Stimulated activated naive CD4-positive, alpha-beta T cell treated with Interleukin-2 at 50 U/mL for 16 hours (primary cell): ENCODE measurements at regions not wholly inside any gene's neighbourhood (a gene's known extent, or its start where the extent isn't known, plus 50 kb on each side); places are given as distances from the start of the nearest gene placed in this dataset.

Experiments
- DNase-seq: peaks from one replicate; lab custom pipeline; 2025; lab: John Stamatoyannopoulos, UW

DNA sequence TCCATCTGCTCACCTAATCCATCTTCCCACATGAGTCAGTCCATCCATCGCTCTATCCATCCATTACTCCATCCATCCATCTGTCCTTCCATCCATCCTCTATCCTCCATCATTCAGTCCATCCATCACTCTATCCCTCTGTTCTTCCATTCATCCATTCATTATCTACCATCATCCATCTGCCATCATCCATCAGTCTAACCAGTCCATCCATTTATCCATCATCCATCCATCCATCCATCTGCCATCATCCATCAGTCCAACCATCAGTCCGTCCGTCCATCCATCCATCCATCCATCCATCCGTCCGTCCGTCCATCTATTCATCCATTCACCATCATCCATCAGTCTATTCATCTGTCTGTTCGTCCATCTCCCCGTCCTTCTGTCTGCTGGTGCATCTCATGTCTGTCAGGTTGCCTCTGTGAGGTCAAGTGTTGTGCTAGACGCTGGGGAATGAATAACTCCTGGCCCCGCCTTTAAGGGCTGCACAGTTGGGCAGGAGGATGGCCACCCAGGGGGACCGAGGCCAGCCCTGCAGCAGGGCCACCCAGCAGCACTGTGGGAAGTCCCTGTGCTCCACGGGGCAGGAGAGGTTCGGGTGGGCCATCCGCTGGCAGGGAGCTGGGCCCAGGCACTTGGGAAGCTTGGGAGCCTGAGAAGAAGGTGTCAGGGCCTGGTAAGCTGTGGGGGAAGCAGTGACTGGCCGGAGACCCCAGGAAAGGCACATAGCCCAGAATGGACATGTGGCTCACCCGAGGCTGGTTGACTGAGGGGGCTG lies 137.1 kb downstream of the CTTN start:
- no peak for DNase-seq

GRCh38 chr11:70536051-70536877 lies 137.9 kb downstream of the CTTN start:
- DNase-seq: no peak

GRCh38 chr11:70537576-70538571 lies 139.5 kb downstream of the CTTN start:
- no peak for DNase-seq

- DNase-seq: no peak
These were observed 140.5 kb downstream of the CTTN start for GRCh38 chr11:70538641-70539359.

GRCh38 chr11:70539360-70540095 lies 141.2 kb downstream of the CTTN start:
- no peak for DNase-seq

GRCh38 chr11:70540196-70540595 lies 141.9 kb downstream of the CTTN start:
- DNase-seq: no peak

DNA sequence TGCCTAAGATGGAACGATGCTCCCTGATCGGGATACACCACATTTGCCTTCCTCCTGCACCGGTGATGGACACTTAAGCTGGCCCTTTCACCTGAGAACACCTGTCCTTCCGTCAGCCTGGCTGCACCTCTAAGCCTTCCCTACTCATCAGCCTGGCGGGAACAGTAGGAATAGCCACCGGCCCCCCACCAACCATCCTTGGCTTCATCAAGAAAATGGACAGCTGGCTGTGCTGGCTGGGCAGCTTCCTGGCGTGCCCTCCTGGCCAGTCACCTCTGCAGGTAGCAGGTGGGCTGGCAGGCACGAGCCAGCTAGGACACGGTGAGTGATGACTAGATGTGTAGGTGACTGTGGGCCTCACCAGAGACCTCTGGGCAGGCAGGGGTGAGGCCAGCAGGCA lies 142.8 kb downstream of the CTTN start:
- no peak for DNase-seq

DNA sequence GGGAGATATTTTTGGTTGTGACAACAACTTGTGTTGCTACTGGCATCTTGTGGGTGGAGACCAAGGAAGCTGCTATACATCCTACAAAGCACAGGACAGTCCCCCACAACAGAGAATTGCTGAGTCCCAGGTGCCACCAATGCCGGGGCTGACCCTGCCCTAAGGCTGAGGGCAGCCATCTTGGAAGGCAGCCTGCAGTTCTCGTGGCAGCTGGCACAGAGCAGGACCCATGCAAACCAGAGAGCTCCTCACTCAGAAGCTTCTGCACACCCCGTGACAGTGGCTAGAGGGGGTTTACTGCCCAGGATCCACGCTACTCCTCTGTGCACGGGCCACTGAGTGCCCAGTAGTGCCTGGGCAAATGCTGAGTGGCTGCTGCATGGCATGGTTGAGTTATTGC lies 143.4 kb downstream of the CTTN start:
- DNase-seq: no peak

DNA sequence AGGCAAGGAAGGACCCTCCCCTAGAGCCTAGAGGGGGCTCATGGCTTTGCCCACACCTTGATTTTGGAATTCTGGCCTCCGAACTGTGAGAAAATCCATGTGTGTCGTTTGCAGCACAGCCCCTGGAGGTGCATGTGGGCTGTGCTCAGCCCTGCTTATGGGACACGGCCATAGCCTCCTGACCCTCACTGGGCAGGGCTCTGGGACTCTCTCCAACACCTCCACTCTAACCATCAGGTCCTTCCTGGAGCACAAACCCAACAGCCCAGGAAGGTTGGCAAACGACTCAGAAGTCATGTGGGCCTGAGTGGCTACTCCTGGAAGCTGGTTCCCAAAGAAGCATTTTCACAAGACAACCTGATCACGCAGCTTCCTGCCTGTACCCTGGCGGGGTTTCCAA lies 144.1 kb downstream of the CTTN start:
- no peak for DNase-seq

DNA sequence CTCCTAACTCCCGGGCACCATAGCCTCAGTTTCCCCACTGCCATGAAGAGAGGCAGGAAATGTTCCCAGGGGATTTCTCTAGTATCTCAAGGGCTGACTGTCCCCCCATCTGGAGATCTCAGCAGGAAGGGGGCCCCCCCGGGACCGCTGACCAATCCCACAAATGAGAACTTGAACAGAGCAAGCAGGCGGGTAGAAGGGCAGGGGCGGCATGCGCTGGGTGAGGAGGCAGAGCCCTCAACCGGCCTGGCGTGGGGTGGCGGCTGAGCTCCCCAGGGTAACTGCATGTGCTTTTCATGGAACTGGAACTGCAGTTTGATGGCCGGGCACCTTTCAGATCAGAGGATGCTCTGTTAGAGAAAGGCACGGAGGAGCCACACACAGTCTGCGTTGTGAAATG lies 144.5 kb downstream of the CTTN start:
- DNase-seq: no peak

DNA sequence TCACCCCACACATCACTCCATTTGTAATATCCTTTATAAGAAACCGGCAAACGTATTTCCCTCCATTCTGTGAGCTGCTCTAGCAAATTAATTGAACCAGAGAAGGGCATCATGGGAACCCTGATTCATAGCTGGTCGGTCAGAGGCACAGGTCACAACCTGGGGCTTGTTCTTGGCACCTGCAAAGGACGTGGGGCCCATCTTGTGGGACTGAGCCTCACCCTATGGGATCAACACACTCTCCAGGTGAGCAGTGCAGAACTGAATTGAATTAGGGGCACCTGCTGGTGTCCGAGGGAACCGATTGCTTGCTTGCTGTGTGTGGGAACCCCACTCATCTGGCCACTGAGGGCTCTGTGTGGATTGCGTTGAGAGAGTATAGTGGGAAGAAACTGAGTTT lies 145.3 kb downstream of the CTTN start:
- DNase-seq: no peak

- DNase-seq: no peak
These were observed 145.9 kb downstream of the CTTN start for GRCh38 chr11:70544067-70544773.

DNA sequence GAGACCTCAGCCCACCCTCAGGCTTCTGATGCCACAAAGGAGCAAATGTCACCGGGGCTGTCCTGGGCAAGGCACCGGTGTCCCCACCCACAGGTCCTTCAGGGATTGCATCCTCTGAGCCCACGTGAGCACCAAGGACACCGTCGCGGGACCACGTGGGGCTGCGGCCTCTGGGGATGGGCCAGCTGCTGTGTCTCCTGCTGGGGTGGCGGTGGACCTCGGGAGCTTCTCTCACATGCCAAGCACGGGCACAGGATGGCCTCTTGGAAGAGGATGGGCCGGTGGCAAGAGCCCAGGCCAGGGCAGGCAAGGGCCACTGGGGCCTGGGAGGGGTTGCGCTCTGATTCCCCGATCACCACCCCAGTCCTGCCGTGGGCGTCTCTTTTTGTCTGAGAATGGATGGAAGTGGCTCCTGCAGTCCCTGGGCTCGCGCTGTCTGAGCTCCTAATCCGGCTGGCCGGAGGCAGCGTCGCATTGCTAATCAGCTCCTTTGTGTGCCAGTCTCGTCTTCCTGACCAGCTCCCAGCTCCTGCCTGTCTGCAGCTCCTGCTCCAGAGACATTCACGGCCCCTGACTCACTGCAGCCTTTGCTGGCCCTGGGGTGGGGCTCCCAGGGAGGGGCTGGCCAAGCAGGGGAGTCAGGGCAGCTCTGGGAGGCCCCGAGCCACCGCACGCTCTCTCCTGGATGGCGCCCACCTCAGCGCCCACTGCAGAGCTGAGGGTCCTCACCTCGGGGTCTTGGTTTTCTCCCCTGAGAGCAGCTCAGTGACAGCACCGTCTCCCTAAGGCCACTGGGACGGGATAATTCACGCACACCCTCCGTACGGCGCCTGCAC lies 146.7 kb downstream of the CTTN start:
- no peak for DNase-seq

- no peak for DNase-seq
These were observed 147.2 kb downstream of the CTTN start for GRCh38 chr11:70545610-70545912.

DNA sequence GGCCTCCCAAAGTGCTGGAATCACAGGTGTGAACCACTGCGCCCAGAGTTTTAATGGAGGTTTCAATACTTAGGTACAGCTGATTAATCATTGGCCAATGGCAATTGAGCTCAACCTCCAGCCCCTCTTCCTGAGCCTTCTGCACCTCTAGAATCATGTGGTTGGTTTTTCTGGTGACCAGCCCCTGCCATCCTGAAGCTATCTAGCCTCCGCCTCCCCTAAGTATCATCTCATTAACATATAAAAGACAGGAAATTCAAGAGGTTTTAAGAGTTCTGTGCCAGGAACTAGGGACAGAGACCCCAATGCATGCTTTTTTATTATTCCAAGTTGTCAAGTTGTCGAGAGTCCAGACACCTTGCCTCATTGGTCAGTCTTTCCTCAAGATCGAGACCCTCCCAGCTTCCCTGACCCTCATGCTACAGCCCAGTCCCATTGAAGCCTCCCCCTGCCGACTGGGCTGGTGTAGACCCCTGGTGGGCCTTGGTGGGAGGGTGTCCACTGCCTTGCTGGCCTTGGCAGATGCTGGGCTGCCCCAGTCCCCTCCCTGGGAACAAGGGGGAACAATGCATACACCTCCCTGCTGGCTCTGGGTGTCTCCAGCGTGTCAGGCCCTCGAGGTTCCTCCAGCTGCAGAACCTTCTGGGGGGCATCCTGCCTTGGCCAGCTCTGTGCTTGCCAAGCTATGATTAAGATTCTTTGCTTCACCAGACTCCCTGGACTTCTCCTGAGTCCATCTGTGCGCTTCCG lies 148.0 kb downstream of the CTTN start:
- DNase-seq: no peak

DNA sequence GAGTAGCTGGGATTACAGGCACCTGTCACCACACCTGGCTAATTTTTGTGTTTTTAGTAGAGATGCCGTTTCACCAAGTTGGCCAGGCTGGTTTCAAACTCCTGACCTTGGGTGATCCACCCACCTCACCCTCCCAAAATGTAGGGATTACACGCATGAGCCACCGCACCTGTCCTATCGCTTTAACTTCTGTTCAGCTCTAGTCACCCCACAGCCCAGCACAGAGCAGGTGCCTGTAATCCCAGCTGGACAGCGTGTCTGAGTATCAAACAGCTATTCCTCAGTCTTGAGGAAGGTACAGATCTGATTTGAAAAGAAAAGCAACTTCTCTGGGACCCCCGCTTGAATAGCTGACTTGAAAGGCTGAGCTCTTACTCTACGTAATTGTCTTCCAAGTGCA lies 149.1 kb downstream of the CTTN start:
- no peak for DNase-seq

DNA sequence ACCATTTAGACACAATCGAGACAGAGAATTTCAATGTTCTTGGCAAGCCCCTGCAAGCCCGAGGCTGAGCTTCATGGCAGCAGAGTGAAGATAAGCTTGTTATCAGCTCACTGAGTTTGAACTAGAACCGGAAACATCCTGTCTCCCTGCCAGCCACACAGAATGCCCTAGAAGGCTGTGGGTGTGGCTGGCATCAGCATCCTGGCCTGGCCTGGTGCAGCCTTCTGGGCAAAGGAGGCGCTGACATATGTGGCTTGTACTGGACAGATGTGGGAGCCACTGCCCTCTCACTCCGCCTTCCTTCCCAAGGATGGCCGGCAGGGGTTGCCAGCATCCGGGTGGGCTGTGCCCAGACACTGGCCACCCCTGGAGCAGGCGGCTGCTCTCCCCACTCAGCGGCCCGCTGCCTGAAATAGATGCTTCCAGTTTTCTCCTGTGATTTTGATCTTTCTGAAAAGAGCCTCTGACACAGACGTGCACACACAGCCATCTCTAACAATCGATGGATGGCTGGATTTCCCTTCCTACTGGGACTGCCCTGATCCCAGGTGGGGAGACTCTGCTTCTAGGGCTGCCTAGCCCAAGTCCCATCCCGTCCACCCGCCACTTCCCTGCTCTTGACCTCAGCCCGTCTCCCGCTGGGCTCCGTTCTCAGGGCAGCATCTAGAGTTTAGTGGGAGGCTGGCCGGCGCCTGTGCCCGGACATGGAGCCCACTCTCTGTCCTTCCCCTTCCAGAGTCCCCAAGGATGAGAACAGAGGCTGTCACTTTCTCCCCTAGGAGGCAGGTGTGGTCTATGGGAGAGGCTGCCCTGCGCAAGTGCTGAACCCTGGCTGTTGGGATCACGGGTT lies 149.7 kb downstream of the CTTN start:
- no peak for DNase-seq

DNA sequence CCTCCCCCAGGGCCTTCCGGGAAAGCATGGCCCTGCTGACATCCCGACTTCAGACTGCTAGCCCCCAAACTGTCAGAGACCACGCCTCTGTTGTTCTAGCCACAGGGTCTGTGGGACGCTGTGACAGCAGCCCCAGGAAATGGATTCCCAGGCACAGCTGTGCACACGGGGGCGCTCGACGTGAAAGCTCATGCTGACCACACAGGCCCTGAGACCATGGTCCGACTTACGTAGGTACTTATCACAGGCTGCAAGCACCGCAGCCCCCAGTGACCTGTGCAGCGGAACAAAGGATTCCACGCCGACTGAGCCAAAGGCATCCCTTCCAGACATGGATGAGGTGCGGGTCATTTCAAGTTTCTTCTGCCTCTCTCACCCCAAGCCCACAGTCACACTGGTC lies 150.6 kb downstream of the CTTN start:
- DNase-seq: no peak
